Ascending aorta (tissue), 2 donors: ENCODE measurements at regions not wholly inside any gene's neighbourhood (a gene's known extent, or its start where the extent isn't known, plus 50 kb on each side); places are given as distances from the start of the nearest gene placed in this dataset.

Source experiments
- DNase-seq, 2 donors: peaks; one replicate each; pipeline ENCODE4 v3.0.0-alpha.2; 2019; ENCODE audit warnings: low spot score in 2 of 2
- H3K27ac ChIP-seq, 2 donors: fragments of 200-600 bp; sonication (generic); one replicate each; pipeline ENCODE4 v1.5.1; 2016 to 2017; ENCODE audit warnings: mild to moderate bottlenecking in 1 of 2
- H3K27me3 ChIP-seq: fragments of 200-600 bp; sonication (generic); one replicate; pipeline ENCODE4 v1.5.1; 2017
- H3K36me3 ChIP-seq, 2 donors: fragments of 200-600 bp; sonication (generic); one replicate each; pipeline ENCODE4 v1.5.1; 2016
- H3K4me1 ChIP-seq, 2 donors: fragments of 200-600 bp; sonication (generic); one replicate each; pipeline ENCODE4 v1.5.1; 2016 to 2017; ENCODE audit warnings: mild to moderate bottlenecking in 1 of 2
- H3K4me3 ChIP-seq, 2 donors: fragments of 200-600 bp; sonication (generic); one replicate each; pipeline ENCODE4 v1.5.1; 2016 to 2017; ENCODE audit warnings: mild to moderate bottlenecking in 1 of 2
- H3K9me3 ChIP-seq, 2 donors: fragments of 200-600 bp; sonication (generic); one replicate each; pipeline ENCODE4 v1.5.1; 2016
- CTCF ChIP-seq, 3 experiments: fragments of 200-600 bp in 2 of 3; fragments of 450-650 bp in 1 of 3; sonication (generic) in 2 of 3; IDR thresholded peaks; one replicate each; pipeline ENCODE4 v1.5.1; 2016 to 2019; ENCODE audit warnings: antibody characterized with exemption in 3 of 3, mild to moderate bottlenecking in 1 of 3, moderate library complexity in 1 of 3
- intact Hi-C: fragments of 100-400 bp; cut with DNase I; formaldehyde crosslinking; loops from one replicate; pipeline ENCODE4 v1.15.1; 2023

GRCh38 chr4:151882072-151882803 is 121.4 kb upstream of the GATB start:
- intact Hi-C loops, result no loop called here
- H3K9me3 ChIP-seq, result no peaks in the 10 kb centered on the region
- TF ChIP-seq CTCF (IDR thresholded peaks at IDR 0.05), result no peak

GRCh38 chr4:151879705-151880445 is 119.1 kb upstream of the GATB start:
- Histone ChIP-seq H3K9me3 (no peaks in the 10 kb centered on the region), H3K27me3 (no peaks in the 10 kb centered on the region), H3K4me3 (no peak overlapping the region), H3K4me1 (no peaks in the 10 kb centered on the region), H3K27ac (no peak overlapping the region), H3K36me3 (no peaks in the 10 kb centered on the region)
- intact Hi-C loops, result no loop called here
- DNase-seq, result no peak
- TF ChIP-seq CTCF (IDR thresholded peaks at IDR 0.05), result no peak

More at GRCh38 chr4:151882072-151882803, 121.4 kb upstream of the GATB start:
- H3K27ac ChIP-seq, result no peak overlapping the region
- H3K4me3 ChIP-seq, result no peak overlapping the region
- no peaks in the 10 kb centered on the region for H3K4me1 ChIP-seq
- H3K27me3 ChIP-seq, result no peaks in the 10 kb centered on the region
- DNase-seq, result no peak
- no peaks in the 10 kb centered on the region for H3K36me3 ChIP-seq

- DNase-seq, result no peak
- no peaks in the 10 kb centered on the region for H3K9me3 ChIP-seq
- H3K4me3 ChIP-seq, result no peak overlapping the region
- no peaks in the 10 kb centered on the region for H3K4me1 ChIP-seq
- no peaks in the 10 kb centered on the region for H3K36me3 ChIP-seq
- intact Hi-C loops, result no loop called here
- H3K27ac ChIP-seq, result no peak overlapping the region
- H3K27me3 ChIP-seq, result no peaks in the 10 kb centered on the region
- no peak for TF ChIP-seq CTCF (IDR thresholded peaks at IDR 0.05)
These were observed 115.7 kb upstream of the GATB start for GRCh38 chr4:151876381-151876988.

- intact Hi-C loops, result no loop called here
These were observed 113.5 kb upstream of the GATB start for GRCh38 chr4:151874328-151874727.

GRCh38 chr4:151866592-151866918 is 105.7 kb upstream of the GATB start:
- TF ChIP-seq CTCF (IDR thresholded peaks at IDR 0.05), result no peak
- no peaks in the 10 kb centered on the region for H3K27me3 ChIP-seq

More at GRCh38 chr4:151874328-151874727, 113.5 kb upstream of the GATB start:
- no peaks in the 10 kb centered on the region for H3K4me1 ChIP-seq
- no peaks in the 10 kb centered on the region for H3K27me3 ChIP-seq
- TF ChIP-seq CTCF (IDR thresholded peaks at IDR 0.05), result no peak
- no peaks in the 10 kb centered on the region for H3K36me3 ChIP-seq
- no peak overlapping the region for H3K4me3 ChIP-seq
- H3K27ac ChIP-seq, result no peak overlapping the region
- DNase-seq, result no peak
- H3K9me3 ChIP-seq, result no peaks in the 10 kb centered on the region

More at GRCh38 chr4:151866592-151866918, 105.7 kb upstream of the GATB start:
- no peak for DNase-seq
- Histone ChIP-seq H3K36me3 (no peaks in the 10 kb centered on the region), H3K9me3 (no peaks in the 10 kb centered on the region), H3K4me1 (no peaks in the 10 kb centered on the region), H3K27ac (no peak overlapping the region), H3K4me3 (no peak overlapping the region)
- intact Hi-C loops, result no loop called here
